LNCAP (cell line): ENCODE measurements at regions not wholly inside any gene's neighbourhood (a gene's known extent, or its start where the extent isn't known, plus 50 kb on each side); places are given as distances from the start of the nearest gene placed in this dataset.

Experiments
- CTCF ChIP-seq: fragments of 450-650 bp; IDR thresholded peaks from 2 replicates; pipeline ENCODE4 v1.5.1; 2017; ENCODE audit warnings: mild to moderate bottlenecking

- TF ChIP-seq CTCF: no peak
Observed at GRCh38 chr10:55470840-55471239, 669.8 kb upstream of the PCDH15 start.

- TF ChIP-seq CTCF: no peak
Observed at GRCh38 chr10:55466806-55467504, 665.9 kb upstream of the PCDH15 start.

GRCh38 chr10:55464083-55464482, 663.1 kb upstream of the PCDH15 start:
- TF ChIP-seq CTCF: no peak

GRCh38 chr10:55460008-55460407, 659.0 kb upstream of the PCDH15 start:
- TF ChIP-seq CTCF: no peak

GRCh38 chr10:55449981-55450380, 649.0 kb upstream of the PCDH15 start:
- no peak for TF ChIP-seq CTCF

GRCh38 chr10:55446441-55447002, 645.5 kb upstream of the PCDH15 start:
- TF ChIP-seq CTCF: no peak

- TF ChIP-seq CTCF: no peak
Observed at GRCh38 chr10:55441777-55442176, 640.7 kb upstream of the PCDH15 start.
